H1 (cell line): ENCODE measurements at regions not wholly inside any gene's neighbourhood (a gene's known extent, or its start where the extent isn't known, plus 50 kb on each side); places are given as distances from the start of the nearest gene placed in this dataset.
"Not testable (repeated sequence)": the region's sequence is repeated elsewhere in the genome, so short reads cannot be mapped to it uniquely, and the experiment has no call there.

ENCODE experiments used
- CTCF ChIA-PET: fragments of 300-600 bp; sonication (Branson Sonifier 250); formaldehyde crosslinking; loops from one replicate; lab custom pipeline; 2021; ENCODE audit not compliant: partially characterized antibody; lab: Charles Lee
- POLR2A ChIA-PET: fragments of 300-600 bp; sonication (Branson Sonifier 250); formaldehyde crosslinking; loops from one replicate; lab custom pipeline; 2021; ENCODE audit warnings: inconsistent platforms; ENCODE audit not compliant: partially characterized antibody; lab: Charles Lee
- DNase-seq, 2 experiments: peaks; one replicate each; pipeline versions ENCODE4 v3.0.0 to v3.0.0-alpha.2; 2010 to 2022; ENCODE audit warnings: low spot score in 2 of 2, low read depth in 1 of 2, mixed read lengths in 1 of 2
- FAIRE-seq: peaks from 2 replicates; lab custom pipeline; 2011; peaks lifted over from hg19 to GRCh38; lab: Jason Lieb, UNC
- H2AFZ ChIP-seq: 2 replicates; pipeline ENCODE4 v1.8.1; 2012; ENCODE audit warnings: low read length, inconsistent platforms
- H2AK5ac ChIP-seq: 2 replicates; pipeline ENCODE4 v1.6.1; 2013; ENCODE audit warnings: low read depth, low read length
- H2BK120ac ChIP-seq: replicated peaks from 2 replicates; pipeline ENCODE3; 2013; ENCODE audit warnings: low read depth, low read length, inconsistent platforms
- H2BK12ac ChIP-seq: 2 replicates; pipeline ENCODE4 v1.6.1; 2013; ENCODE audit warnings: low read depth, low read length
- H2BK15ac ChIP-seq: 2 replicates; pipeline ENCODE4 v1.6.1; 2013; ENCODE audit warnings: low read length
- H2BK20ac ChIP-seq: 2 replicates; pipeline ENCODE4 v1.6.1; 2013; ENCODE audit warnings: low read length
- H2BK5ac ChIP-seq: 2 replicates; pipeline ENCODE4 v1.6.1; 2013; ENCODE audit warnings: low read depth, low read length
- H3K14ac ChIP-seq: 2 replicates; pipeline ENCODE4 v1.6.1; 2013; ENCODE audit warnings: inconsistent platforms; ENCODE audit not compliant: insufficient read length
- H3K18ac ChIP-seq: 2 replicates; pipeline ENCODE4 v1.6.1; 2013; ENCODE audit warnings: low read length; ENCODE audit errors: extremely low read depth
- H3K23ac ChIP-seq: 2 replicates; pipeline ENCODE4 v1.6.1; 2013; ENCODE audit warnings: inconsistent platforms; ENCODE audit not compliant: insufficient read length
- H3K23me2 ChIP-seq: 2 replicates; pipeline ENCODE4 v1.6.1; 2013; ENCODE audit warnings: low read depth, low read length
- H3K27ac ChIP-seq: 2 replicates; pipeline ENCODE4 v1.6.1; 2011; ENCODE audit warnings: low read depth, low read length, inconsistent platforms
- H3K27me3 ChIP-seq, 4 experiments: replicated peaks in 1 of 4; 1 replicate in 1 of 4; 2 replicates in 3 of 4; pipeline versions ENCODE4 v1.6.1 to v1.8.1; 2011 to 2013; ENCODE audit warnings: low read length in 3 of 4, mild to moderate bottlenecking in 3 of 4, inconsistent platforms in 2 of 4, mixed read lengths in 2 of 4, moderate library complexity in 1 of 4; ENCODE audit not compliant: control insufficient read depth in 3 of 4, insufficient read depth in 3 of 4; ENCODE audit errors: extremely low read depth in 1 of 4
- H3K36me3 ChIP-seq, 4 experiments: 2 replicates each; pipeline versions ENCODE4 v1.6.1 to v1.8.1; 2011 to 2013; ENCODE audit warnings: mild to moderate bottlenecking in 4 of 4, low read length in 3 of 4, moderate library complexity in 2 of 4, control low read depth in 1 of 4, inconsistent platforms in 1 of 4; ENCODE audit not compliant: insufficient read depth in 4 of 4, control insufficient read depth in 2 of 4
- H3K4ac ChIP-seq: replicated peaks from 2 replicates; pipeline ENCODE3; 2013; ENCODE audit warnings: low read length, low read depth, mixed read lengths, inconsistent platforms; ENCODE audit not compliant: insufficient read length
- H3K4me1 ChIP-seq, 4 experiments: replicated peaks in 1 of 4; 1 replicate in 1 of 4; 2 replicates in 3 of 4; pipeline versions ENCODE4 v1.6.1 to v1.8.1; 2011 to 2013; ENCODE audit warnings: low read length in 3 of 4, inconsistent platforms in 2 of 4, mixed read lengths in 1 of 4; ENCODE audit not compliant: insufficient read depth in 4 of 4, control insufficient read depth in 3 of 4
- H3K4me2 ChIP-seq, 2 experiments: 2 replicates each; pipeline versions ENCODE4 v1.6.1 to v1.8.1; 2011 to 2013; ENCODE audit warnings: low read depth in 2 of 2, low read length in 2 of 2, control low read depth in 1 of 2, inconsistent platforms in 1 of 2, mild to moderate bottlenecking in 1 of 2; ENCODE audit not compliant: insufficient read depth in 1 of 2
- H3K4me3 ChIP-seq, 4 experiments: fragments of 200-600, 300-600 bp in 1 of 4; sonication (generic), shearing (Covaris generic), sonication (Bioruptor Twin) in 1 of 4; 2 replicates each; pipeline versions ENCODE4 v1.5.1 to v1.8.1; 2011 to 2016; ENCODE audit warnings: low read length in 4 of 4, low read depth in 3 of 4, control low read depth in 2 of 4, inconsistent platforms in 2 of 4, mild to moderate bottlenecking in 2 of 4, mixed read lengths in 1 of 4, moderate library complexity in 1 of 4; ENCODE audit not compliant: insufficient read depth in 2 of 4; ENCODE audit errors: extremely low read depth in 1 of 4
- H3K56ac ChIP-seq: replicated peaks from 2 replicates; pipeline ENCODE3; 2013; ENCODE audit warnings: low read depth, mild to moderate bottlenecking, mixed read lengths, low read length, inconsistent platforms; ENCODE audit not compliant: insufficient read length
- H3K79me1 ChIP-seq: 2 replicates; pipeline ENCODE4 v1.6.1; 2013; ENCODE audit warnings: low read depth, low read length, control low read depth
- H3K79me2 ChIP-seq, 2 experiments: 2 replicates each; pipeline versions ENCODE4 v1.6.1 to v1.8.1; 2012 to 2013; ENCODE audit warnings: low read length in 2 of 2, mild to moderate bottlenecking in 2 of 2, inconsistent platforms in 1 of 2; ENCODE audit not compliant: insufficient read depth in 2 of 2, control insufficient read depth in 1 of 2
- H3K9ac ChIP-seq, 4 experiments: replicated peaks in 1 of 4; 1 replicate in 1 of 4; 2 replicates in 3 of 4; pipeline versions ENCODE4 v1.6.1 to v1.8.1; 2011 to 2013; ENCODE audit warnings: low read depth in 3 of 4, low read length in 3 of 4, control low read depth in 2 of 4, mild to moderate bottlenecking in 2 of 4, moderate library complexity in 2 of 4, inconsistent platforms in 1 of 4; ENCODE audit errors: extremely low read depth in 1 of 4
- H3K9me3 ChIP-seq, 2 experiments: 2 replicates each; pipeline versions ENCODE4 v1.6.1 to v1.8.1; 2012 to 2013; ENCODE audit warnings: mild to moderate bottlenecking in 2 of 2, moderate library complexity in 2 of 2, control low read depth in 1 of 2, inconsistent platforms in 1 of 2, low read depth in 1 of 2, low read length in 1 of 2, mixed read lengths in 1 of 2; ENCODE audit not compliant: insufficient read depth in 2 of 2
- H4K20me1 ChIP-seq, 2 experiments: replicated peaks in 1 of 2; 2 replicates each; pipeline versions ENCODE3 to v1.8.1; 2011 to 2013; ENCODE audit warnings: inconsistent platforms in 2 of 2, low read length in 2 of 2, mild to moderate bottlenecking in 1 of 2; ENCODE audit not compliant: insufficient read depth in 2 of 2, control insufficient read depth in 1 of 2
- H4K5ac ChIP-seq: 2 replicates; pipeline ENCODE4 v1.6.1; 2013; ENCODE audit warnings: low read length, low read depth, mixed read lengths, inconsistent platforms; ENCODE audit not compliant: insufficient read length
- H4K8ac ChIP-seq: 2 replicates; pipeline ENCODE4 v1.8.0; 2013; ENCODE audit warnings: mild to moderate bottlenecking, moderate library complexity, low read length, inconsistent platforms; ENCODE audit not compliant: insufficient read depth; ENCODE audit errors: extremely low read depth
- H4K91ac ChIP-seq: replicated peaks from 2 replicates; pipeline ENCODE3; 2013; ENCODE audit warnings: low read length, mixed read lengths, inconsistent platforms; ENCODE audit not compliant: insufficient read length
- WGBS, 2 experiments: shearing (Covaris generic) in 1 of 2; methylation state at CpG; one replicate each; pipeline versions ENCODE4 v1.1.6 to v1.1.7; 2013 to 2015; ENCODE audit warnings: low lambda C conversion rate in 2 of 2, mixed read lengths in 2 of 2, inconsistent platforms in 1 of 2, low coverage in 1 of 2, missing lambda C conversion rate in 1 of 2; ENCODE audit not compliant: insufficient replicate concordance in 2 of 2, insufficient coverage in 1 of 2, insufficient read length in 1 of 2; ENCODE audit errors: extremely low coverage in 1 of 2, missing lambda C conversion rate in 1 of 2; 5-methylcytosine and 5-hydroxymethylcytosine counted together

DNA sequence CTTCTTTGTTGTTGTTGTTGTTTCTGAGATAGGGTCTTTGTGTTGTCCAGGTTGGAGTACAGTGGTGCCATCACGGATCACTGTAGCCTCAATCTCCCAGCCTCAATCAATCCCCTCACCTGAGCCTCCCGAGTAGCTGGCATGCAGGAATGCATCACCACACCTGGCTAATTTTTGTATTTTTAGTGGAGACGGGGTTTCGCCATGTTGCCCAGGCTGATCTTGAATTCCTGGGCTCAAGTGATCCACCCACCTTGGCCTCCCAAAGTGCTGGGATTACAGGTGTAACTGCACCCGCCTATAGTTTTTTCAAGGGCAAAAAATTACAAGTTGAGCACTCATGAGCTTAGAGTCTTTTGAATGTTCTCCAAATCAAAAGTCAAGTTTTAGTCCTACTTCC is 167.2 kb downstream of the DEPDC1B start:
- H3K18ac ChIP-seq, H2BK20ac ChIP-seq, H2AFZ ChIP-seq, FAIRE-seq, H2AK5ac ChIP-seq, H3K27me3 ChIP-seq, DNase-seq, H3K4ac ChIP-seq, H3K79me2 ChIP-seq, H4K8ac ChIP-seq, H2BK15ac ChIP-seq, H3K27ac ChIP-seq, H3K14ac ChIP-seq, H3K79me1 ChIP-seq, H3K9me3 ChIP-seq, H3K56ac ChIP-seq, H3K23ac ChIP-seq, POLR2A ChIA-PET, H3K4me3 ChIP-seq, H2BK5ac ChIP-seq, H4K5ac ChIP-seq, H3K36me3 ChIP-seq, H3K4me1 ChIP-seq, H2BK12ac ChIP-seq, H3K23me2 ChIP-seq, H4K20me1 ChIP-seq, H4K91ac ChIP-seq, H2BK120ac ChIP-seq, H3K4me2 ChIP-seq, H3K9ac ChIP-seq: not testable (repeated sequence)
- CTCF ChIA-PET, result interaction anchor here (1.3 kb wide), 1 partner anchor 14 kb away, joined by 3 read pairs; no protein-coding TSS in a partner anchor
- 97% methylated on average over 5 of the region's 5 CpGs; no CpG with 5 or more reads in 1 of the 2 experiments for WGBS, 2 experiments

DNA sequence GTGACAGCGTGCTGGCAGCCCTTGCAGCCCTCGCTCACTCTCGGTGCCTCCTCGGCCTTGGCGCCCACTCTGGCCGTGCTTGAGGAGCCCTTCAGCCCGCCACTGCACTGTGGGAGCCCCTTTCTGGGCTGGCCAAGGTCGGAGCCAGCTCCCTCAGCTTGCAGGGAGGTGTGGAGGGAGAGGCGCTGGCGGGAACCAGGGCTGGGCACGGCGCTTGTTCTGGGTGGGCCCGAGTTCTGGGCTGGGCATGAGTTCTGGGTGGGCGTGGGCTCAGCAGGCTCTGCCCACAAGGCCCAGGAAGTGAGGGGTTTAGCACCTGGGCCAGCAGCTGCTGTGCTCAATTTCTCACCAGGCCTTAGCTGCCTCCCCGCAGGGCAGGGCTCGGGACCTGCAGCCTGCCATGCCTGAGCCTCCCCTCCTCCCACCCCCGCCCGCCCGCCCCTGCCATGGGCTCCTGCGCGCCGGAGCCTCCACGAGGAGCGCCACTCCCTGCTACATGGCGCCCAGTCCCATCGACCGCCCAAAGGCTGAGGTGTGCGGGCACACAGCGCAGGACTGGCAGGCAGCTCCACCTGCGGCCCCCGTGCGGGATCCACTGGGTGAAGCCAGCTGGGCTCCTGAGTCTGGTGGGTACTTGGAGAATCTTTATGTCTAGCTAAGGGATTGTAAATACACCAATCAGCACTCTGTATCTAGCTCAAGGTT is 169.7 kb downstream of the DEPDC1B start:
- H3K9me3 ChIP-seq, DNase-seq, H3K27ac ChIP-seq, H2AFZ ChIP-seq, H3K27me3 ChIP-seq, H4K20me1 ChIP-seq, H2BK12ac ChIP-seq, H3K79me2 ChIP-seq, H2AK5ac ChIP-seq, H3K4me1 ChIP-seq, H3K23ac ChIP-seq, H2BK20ac ChIP-seq, H3K9ac ChIP-seq, H4K5ac ChIP-seq, H3K14ac ChIP-seq, H3K56ac ChIP-seq, H2BK5ac ChIP-seq, H2BK15ac ChIP-seq, H2BK120ac ChIP-seq, H4K91ac ChIP-seq, H3K18ac ChIP-seq, H3K4ac ChIP-seq, H4K8ac ChIP-seq, POLR2A ChIA-PET, FAIRE-seq, H3K23me2 ChIP-seq, H3K79me1 ChIP-seq, H3K36me3 ChIP-seq, H3K4me2 ChIP-seq, H3K4me3 ChIP-seq: not testable (repeated sequence)
- CTCF ChIA-PET, result interaction anchor here (0.9 kb wide), 1 partner anchor 244 kb away, joined by 3 read pairs; no protein-coding TSS in a partner anchor
- 99% methylated on average over 11 of the region's 32 CpGs; no CpG with 5 or more reads in 1 of the 2 experiments for WGBS, 2 experiments
